HFF-Myc (cell line): ENCODE measurements at regions not wholly inside any gene's neighbourhood (a gene's known extent, or its start where the extent isn't known, plus 50 kb on each side); places are given as distances from the start of the nearest gene placed in this dataset.

ENCODE experiments used
- DNase-seq: peaks from one replicate; pipeline ENCODE4 v3.0.0-alpha.2; 2011; ENCODE audit warnings: low read depth; ENCODE audit errors: extremely low read depth
- H3K4me3 ChIP-seq: replicated peaks from 2 replicates; pipeline ENCODE4 v1.5.1; 2011; ENCODE audit warnings: low read depth, mild to moderate bottlenecking, control low read depth, low read length
- CTCF ChIP-seq: IDR thresholded peaks from 2 replicates; pipeline ENCODE4 v1.5.1; 2012; ENCODE audit warnings: mild to moderate bottlenecking, low read depth, low read length, control low read depth; ENCODE audit errors: missing control alignments

GRCh38 chr1:29916656-29917369 lies 680.5 kb downstream of the PTPRU start:
- no peak overlapping the region for H3K4me3 ChIP-seq
- no peak for DNase-seq
- TF ChIP-seq CTCF: no peak

GRCh38 chr1:29914936-29915335 lies 678.6 kb downstream of the PTPRU start:
- DNase-seq: no peak

GRCh38 chr1:29912425-29912824 lies 676.1 kb downstream of the PTPRU start:
- DNase-seq: no peak
- no peak overlapping the region for H3K4me3 ChIP-seq
- peak; percentile 37 for TF ChIP-seq CTCF

More at GRCh38 chr1:29914936-29915335, 678.6 kb downstream of the PTPRU start:
- H3K4me3 ChIP-seq: no peak overlapping the region
- TF ChIP-seq CTCF: no peak

GRCh38 chr1:29909962-29910361 lies 673.6 kb downstream of the PTPRU start:
- no peak overlapping the region for H3K4me3 ChIP-seq
- DNase-seq: no peak
- TF ChIP-seq CTCF: no peak

- H3K4me3 ChIP-seq: no peak overlapping the region
- DNase-seq: no peak
- TF ChIP-seq CTCF: no peak
Observed at GRCh38 chr1:29907596-29907995, 671.3 kb downstream of the PTPRU start.

GRCh38 chr1:29906927-29907326 lies 670.6 kb downstream of the PTPRU start:
- TF ChIP-seq CTCF: no peak
- DNase-seq: no peak
- no peak overlapping the region for H3K4me3 ChIP-seq
